HuH-7 (cell line): ENCODE measurements at regions not wholly inside any gene's neighbourhood (a gene's known extent, or its start where the extent isn't known, plus 50 kb on each side); places are given as distances from the start of the nearest gene placed in this dataset.
"Not testable (repeated sequence)": the region's sequence is repeated elsewhere in the genome, so short reads cannot be mapped to it uniquely, and the experiment has no call there.

ENCODE experiments used
- DNase-seq: peaks from one replicate; pipeline ENCODE4 v3.0.0; 2011; ENCODE audit warnings: low spot score

DNA sequence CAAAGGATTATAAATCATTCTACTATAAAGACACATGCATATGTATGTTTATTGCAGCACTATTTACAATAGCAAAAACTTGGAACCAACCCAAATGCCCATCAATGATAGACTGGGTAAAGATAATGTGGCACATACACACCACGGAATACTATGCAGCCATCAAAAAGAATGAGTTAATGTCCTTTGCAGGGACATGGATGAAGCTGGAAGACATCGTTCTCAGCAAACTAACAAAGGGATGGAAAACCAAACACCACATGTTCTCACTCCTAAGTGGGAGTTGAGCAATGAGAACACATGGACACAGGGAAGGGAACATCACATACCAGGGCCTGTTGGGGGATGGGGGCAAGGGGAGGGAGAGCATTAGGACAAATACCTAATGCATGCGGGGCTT lies 133.2 kb downstream of the ATXN3L start:
- DNase-seq, result not testable (repeated sequence)

DNA sequence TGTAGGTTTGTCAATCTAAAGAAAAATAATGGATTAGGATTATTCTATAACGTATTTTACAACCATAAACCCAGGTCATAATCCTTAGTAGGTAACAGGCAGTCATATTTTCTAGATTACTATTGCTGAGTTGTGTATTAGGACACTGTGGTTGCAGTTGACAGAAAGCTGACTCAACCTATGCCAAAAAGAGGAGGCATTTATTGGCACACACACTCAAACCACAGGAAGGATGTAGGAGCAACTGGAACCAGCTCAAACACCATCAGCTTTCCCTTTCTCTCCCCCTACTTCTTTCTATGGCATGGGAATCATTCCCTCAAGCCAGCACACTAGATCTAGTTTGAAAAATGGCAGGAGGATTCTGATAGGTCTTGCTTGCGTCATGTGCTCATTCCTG lies 136.4 kb upstream of the FAM9C start:
- no peak for DNase-seq

DNA sequence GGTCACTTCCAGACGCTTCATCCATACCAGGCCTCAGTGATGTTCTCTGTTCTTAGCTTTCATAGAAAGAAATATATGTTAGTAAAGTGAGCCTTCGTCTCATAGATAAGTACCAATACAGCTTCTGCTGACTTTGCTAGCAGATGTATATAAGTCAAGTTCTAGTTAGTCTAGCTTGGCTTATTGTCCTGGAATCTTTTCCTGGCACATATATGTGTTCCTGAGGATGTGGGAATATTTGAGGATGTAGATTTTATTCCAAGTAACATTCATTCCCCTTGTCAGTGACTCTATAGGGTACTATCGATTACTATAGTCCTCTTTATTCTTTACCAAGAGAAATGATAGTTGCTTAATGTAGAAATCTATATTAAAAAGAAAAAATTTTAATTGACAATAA lies 135.2 kb upstream of the FAM9C start:
- no peak for DNase-seq

DNA sequence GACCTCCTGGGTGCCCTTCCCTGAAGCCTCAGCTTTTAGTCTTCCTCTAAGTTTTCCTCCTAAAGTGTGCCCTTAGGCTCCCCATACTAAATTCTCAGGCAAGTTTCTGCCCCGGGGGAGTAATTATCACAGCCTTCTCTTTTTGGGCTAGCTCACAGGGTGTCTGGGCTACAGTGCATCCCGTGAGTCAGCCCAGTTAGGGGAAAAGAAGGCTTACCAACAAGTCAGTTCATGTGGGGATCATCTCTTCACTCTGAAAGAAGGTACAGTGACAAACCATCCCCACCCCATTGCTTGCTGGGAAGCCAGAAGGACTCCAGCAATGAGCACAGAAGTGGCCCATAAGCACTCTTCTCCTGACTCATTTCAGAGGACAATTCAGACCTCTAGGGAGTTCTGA lies 134.7 kb upstream of the FAM9C start:
- DNase-seq, result no peak

DNA sequence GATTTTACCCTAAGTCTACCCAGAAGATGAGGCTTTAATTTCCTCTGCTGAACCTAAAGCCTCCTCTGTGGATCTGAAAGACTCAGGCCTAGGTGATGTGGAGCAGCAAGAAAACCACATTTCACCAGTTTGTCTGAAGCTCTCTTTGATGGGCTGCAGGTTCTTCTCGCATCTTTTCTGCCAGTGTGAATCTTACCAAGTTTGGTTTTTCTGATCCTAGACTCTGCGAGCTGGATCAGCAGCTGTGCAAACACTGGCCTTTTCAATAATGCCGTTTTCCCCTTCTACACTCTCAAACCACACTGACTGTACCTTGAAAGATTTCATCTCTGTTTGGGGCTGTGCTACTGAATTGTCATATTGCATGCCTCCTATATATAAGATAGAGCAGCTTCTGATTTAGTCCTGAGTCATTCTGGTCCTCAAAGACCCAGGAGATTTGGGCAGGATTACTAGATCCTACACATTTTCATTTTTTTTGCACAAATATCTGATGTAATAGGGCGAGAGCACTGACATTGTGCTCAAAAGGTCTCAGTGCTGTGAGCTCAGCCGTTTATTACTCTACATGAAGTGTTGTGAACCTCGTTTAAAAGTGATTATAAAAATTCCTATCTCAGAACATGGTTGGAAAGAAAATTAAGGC lies 133.6 kb upstream of the FAM9C start:
- no peak for DNase-seq

DNA sequence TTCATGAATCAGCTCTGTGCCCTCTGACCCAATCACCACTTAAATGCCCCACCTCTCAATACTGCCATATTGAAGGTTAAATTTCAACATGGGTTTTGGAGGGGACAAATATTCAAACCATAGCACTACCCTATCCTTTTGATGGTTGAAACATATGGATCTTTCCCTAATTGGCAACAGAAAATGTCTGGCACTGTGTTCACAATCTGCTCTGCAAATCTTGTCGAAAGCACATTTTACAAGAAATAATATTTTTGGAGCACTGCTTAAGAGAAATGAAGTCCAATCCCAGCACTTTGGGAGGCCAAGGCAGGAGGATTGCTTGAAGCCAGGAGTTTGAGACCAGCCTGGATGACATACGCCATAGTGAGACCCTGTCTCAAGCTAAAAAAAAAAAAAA lies 130.6 kb upstream of the FAM9C start:
- DNase-seq, result no peak

DNA sequence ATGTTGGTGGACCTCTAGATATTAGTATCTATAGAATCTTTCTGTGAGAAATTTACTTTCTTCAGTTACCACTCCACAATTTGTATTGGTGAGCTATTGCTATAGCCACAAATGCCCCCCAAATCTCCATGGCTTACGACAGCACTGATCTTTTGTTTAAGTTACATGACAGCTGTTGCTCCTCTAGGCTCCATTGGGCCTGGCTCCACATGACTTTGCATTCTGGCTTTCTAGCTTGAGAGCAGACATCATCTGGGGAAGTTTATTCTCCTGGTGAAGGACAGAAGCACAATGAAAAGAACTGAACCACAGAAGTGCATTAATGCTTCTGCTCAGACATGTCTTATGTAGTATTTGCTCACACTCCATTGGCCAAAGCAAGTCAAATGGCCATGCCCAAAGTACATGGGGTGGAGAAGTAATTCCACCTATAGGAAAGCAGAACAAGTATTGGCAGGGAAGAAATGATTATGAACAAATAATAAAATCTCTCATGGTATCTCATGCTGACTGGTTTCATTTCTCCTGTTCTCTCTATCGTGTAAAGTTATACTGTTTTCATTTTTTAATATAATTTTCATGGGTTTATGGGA lies 126.6 kb upstream of the FAM9C start:
- no peak for DNase-seq

DNA sequence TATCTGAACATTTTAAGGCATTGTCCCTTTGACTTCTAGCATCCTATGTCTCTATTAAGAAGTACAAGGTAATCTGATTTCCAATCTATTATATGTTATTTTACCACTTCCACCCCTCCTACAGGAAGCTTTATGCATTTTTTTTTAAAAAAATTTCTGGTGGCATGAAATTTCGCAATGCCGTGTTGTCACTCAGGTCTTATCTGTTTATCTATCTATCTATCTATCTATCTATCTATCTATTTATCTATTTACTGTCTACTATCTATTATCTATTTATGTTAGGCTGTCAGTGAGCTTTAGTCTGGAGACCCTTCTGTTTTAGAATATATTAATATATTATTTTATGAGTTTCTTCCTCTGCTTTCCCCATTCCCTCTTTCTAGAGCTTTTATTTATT lies 125.3 kb upstream of the FAM9C start:
- no peak for DNase-seq

DNA sequence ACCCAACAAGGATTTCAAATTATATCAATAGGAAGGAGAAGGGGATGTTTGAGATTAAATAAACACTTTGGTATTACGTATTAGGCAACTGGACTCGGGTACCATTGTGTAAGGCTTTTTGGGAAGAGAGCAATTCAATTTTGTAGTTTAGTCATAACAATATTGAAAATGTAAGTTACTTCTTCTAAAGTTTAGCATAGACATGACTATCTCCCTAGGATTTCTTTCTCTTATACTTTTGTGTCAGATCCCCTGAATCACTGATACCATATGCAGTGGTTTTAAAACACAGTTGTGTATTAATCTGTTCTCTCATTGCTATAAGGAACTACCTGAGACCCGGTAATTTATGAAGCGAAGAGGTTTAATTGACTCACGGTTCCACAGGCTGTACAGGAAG lies 123.8 kb upstream of the FAM9C start:
- DNase-seq, result no peak

DNA sequence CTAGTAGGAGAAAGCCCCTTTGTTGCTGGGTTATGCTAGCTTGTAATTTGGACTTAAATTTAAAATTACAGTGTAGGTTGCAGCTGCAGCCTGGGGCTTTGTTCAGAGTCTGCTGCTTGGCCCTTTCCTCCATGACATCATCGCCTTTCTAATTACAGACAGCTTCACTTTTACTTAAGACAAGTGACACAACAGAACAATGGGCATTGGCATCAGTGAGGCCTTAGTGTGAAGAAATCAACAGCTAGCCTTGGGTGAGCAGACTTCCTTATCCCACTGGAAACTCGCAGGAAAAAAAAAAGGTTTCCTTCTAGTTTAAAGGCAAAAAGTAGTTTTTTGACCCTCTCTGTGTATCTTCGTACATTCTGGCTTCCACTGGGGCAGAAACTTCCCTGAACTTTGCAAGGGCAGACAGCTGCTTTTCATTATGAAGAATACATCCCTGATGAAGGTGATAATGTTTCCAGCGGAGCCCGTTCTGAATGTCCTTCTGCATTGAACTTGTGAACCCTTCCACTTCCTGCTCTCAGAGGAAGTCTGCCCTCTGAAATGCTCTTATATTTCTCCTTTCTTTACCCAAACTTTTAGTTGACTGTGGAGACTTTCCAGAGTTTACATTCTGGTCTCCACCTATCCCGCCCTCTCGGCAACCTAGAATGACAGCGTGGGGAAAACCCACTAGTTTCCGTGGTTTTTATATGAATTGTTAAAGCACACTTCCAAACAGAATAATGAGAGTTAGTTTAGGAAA lies 123.2 kb upstream of the FAM9C start:
- no peak for DNase-seq

DNA sequence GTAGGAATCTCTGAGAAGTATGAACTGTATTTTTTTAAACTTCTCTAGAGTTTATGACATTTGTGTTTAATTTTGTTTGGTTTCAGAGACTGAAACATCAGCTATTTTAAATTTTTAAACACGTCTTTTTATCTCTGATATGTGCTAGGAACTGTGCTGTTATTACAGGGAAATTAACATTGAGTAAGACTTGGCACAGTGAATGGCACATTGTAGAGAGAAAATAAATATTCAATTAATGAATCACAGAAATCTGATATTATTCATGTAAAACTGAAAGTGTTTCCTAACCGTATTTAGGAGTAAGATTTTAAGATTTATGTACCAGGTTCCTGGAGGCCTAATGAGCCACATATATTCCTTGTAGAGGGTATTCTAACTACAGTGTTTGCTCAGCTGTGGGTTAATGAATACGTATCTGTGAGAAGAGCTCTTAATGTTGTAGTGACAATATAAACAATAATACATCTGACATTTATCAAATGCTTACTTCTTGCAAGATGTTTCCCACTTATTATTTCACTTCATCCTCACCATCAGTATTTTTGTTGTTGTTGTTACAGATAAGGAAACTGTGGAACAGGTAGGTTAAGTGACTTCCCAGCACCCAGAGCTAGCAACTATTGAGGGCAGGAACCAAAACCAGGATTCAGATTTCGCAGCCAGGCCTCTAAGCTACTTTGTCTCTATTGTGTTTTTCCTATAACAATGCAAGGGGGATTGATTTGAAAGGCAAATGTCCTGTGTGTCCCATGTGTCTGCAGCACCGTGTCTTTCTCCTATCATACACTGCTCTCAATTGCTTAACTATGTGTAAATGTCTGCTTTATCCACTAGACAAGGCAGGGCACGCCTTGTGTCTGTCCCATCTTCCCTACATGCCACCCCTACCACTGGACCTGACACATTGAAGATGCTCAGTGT lies 121.1 kb upstream of the FAM9C start:
- no peak for DNase-seq

DNA sequence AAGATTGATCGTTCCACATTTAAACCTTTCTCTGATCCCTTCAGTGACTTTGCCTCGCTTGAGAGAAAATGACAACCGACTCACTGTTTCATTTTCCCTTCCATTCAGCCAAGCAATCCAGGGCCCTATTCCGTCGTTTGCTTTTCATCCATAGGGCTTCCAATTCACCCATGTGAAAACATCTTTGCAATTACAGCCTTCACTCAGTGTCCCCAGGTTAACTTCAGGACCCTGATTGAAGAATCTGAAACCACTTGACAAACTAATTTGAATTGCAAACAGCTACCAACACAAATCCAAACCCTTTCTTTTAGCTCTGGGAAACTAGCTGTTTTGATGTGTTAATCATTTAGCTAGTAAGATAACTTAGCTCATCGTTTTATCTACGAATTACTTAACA lies 120.2 kb upstream of the FAM9C start:
- no peak for DNase-seq

DNA sequence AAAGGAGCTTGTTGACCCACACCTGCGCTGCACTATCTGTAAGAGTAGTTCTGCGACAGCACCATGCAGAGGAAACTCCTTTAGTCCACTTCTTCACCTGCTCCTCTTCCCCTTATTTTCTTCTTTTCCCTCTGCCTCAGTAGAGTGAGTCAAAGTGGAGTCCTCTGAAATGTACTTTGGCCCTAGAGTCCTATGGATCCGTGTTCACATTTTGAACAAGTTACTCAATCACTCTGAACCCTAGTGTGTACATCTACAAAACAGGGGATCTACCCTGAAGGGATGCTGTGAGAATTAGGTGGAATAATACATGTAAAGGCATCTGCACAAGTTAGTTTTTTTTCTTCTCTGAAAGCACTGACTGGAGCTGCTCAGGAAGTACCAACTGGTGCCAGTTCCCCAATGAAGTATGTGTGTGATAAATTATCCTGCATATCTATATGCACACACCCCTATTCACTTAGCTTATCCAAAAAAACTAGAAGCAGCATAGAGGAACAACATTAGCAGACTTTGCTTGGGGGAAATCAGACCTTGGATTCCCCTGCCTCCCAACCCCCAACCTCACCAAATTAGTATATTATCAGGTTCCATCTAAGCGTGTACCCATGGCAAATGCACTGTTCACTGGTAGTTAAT lies 118.5 kb upstream of the FAM9C start:
- no peak for DNase-seq

DNA sequence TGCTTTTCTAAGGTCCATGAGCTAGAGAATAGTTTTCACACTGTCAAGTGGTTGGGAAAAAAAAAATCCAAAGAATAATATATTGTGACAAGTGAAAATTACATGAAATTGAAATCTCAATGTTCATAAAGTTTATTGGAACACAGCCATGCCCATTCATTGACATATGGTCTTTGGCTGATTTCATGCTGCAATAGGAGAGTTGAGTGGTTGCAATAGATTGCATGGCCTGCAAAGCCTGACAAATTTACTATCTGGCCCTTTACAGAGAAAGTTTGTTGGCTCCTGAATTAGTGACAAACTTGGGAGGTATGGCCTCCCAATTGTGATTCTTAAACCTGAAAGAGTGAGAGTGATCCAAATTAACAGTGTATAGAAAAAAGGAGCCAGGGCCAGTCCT lies 115.5 kb upstream of the FAM9C start:
- DNase-seq, result no peak

DNA sequence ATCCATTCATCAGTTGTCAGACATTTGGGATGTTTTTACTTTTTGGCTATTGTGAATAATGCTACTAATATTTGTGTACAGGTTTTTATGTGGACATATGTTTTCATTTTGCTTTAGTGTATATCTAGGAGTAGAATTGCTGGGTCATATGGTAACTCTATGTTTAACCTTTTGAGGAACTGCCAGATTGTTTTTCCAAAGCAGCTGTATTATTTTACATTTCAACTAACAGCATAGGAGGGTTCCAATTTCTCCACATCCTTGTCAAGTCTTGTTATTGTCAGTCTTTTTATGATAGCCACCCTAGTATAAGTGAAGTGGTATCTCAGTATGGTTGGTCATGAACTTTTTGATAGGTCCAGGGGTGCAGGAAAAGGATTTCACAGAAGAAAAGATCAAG lies 114.5 kb upstream of the FAM9C start:
- no peak for DNase-seq

DNA sequence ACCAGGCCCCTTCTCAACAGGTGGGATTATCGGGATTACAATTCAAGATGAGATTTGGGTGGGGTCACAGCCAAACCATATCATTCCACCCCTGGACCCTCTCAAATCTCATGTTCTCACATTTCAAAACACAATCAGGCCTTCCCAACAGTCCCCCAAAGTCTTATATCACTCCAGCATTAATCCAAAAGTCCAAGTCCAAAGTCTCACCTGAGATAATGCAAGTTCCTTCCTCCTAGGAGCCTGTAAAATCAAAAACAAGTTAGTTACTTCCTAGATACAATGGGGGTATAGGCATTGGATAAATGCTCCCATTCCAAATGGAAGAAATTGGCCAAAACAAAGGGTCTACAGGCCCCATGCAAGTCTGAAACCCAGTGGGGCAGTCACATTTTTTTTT lies 111.1 kb upstream of the FAM9C start:
- not testable (repeated sequence) for DNase-seq

DNA sequence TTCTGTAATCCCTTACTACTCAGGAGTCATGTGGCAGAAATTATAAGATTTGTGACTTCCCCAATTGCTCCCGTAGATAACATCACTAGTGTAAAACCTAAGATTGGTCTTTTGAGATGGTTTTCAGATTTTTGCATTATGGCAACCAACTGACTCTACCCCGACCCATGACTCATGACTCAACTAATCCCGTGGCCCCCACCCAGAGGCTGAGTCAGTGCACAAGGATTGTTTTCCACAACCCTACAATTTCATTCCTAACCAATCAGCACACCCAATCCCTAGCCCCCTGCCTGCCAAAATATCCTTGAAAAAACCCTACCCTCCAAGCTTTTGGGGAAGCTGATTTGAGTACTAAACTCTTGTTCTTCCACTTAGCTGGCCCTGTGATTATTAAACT lies 109.4 kb upstream of the FAM9C start:
- DNase-seq, result no peak

DNA sequence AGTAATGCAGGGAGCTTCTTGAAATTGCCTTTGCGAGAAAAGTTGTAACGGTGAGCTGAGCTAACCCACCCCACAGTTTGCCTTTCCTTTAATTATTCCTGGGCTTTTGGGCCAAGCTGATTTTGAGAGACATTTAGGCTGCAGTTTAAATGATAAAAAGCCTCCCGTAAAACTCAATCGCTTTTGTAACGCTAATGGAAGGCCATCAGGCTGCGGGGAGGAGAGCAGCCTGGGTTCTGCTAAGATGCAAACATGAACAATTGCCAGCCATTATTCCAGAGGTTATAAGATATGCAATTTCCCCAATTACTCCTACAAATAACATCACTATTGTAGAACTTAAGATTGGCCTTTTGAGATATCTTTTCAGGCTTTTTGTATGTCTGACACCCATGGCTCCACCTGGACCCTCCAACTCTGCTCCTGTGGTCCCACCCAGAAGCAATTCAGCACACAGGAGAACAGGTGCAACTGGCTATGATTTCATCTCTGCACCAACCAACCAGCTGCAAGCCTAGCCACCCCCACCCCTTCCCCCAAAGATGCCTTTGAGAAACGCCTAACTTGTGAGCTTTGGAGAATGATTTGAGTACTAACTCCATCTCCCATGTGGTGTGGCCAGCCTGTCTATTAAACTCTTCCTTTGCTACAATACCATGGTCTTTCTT lies 108.2 kb upstream of the FAM9C start:
- DNase-seq, result no peak

DNA sequence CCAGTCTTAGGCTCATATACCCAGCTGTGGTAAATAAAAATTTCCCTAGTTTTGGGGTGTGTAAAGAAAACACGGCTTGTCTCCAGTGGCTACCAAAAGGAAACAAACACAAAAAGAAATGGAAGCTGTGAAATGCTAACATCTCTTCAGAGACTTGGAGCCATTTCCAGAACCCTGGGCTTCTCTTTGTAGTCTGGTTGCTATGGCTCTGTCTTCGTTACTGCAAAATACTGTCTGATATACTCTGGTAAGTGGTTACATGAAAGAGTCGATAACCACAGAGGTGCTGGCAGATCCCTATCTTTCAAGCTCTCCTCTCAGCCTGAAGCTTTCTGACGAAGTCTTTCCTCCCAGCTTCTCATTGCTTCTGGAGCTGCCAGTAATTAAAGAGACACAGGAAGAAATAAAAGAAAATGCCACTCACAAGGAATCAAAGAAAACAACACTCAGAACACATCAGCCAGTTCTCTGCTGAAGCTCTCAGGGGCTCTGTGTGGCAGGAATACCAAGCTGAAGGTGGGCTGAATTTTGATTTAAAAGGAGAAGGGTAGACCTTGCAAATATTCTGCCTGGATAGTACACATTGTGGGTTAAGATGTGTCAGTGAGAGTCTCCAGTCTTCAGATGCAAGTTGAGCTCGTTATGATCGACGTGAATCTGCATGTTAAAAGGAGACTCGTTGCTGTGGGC lies 107.6 kb upstream of the FAM9C start:
- DNase-seq, result no peak

DNA sequence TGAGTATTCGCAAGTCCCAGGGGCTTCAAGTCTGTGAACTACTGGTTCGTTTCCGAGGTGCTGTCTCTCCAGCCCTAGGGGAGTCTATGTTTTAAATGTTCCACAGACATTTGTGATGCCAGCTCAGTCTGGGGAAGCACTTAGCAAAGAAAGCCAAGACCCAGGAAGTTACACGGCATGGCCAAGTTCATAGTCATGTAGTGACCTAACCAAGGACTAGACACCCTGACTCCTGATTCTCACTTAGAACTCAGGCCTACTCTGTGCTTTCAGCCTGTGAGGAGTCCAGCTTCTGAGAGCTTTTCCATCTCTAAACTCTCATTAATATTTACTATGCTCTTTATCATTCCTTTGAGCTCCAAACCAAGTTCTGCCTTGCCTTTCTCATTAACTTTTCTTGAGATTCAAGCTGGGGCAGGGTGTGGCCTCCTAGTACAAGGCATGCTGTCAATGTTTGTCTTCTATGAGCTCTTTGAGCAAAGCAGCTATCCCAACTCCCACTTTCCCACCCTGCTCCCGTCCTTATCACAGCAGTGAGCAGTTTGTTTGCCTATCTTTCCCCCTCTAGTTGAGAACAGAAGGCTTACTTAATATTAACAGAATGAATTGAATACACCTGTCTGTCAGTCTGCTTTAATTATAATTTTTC lies 105.4 kb upstream of the FAM9C start:
- no peak for DNase-seq
